SK-N-SH treated with all-trans-retinoic acid at 6 μM for 48 hours (cell line): ENCODE measurements at regions not wholly inside any gene's neighbourhood (a gene's known extent, or its start where the extent isn't known, plus 50 kb on each side); places are given as distances from the start of the nearest gene placed in this dataset.

Experiments used
- ATAC-seq: fragments of 200-7000 bp; cut with Tn5 transposase; 3 replicates; pipeline ENCODE4 v1.9.1; 2020; ENCODE audit warnings: mild to moderate bottlenecking, moderate library complexity
- ARNTL ChIP-seq: fragments of 450-650 bp; formaldehyde crosslinking; IDR thresholded peaks from 2 replicates; pipeline ENCODE4 v1.5.0; 2020; ENCODE audit warnings: low read depth, mild to moderate bottlenecking, moderate library complexity, borderline replicate concordance
- BACH2 ChIP-seq: fragments of 250-450 bp; sonication (Bioruptor Pico); IDR thresholded peaks from 2 replicates; pipeline ENCODE4 v1.9.0; 2021; ENCODE audit warnings: mild to moderate bottlenecking, borderline replicate concordance
- CREB5 ChIP-seq: fragments of 250-450 bp; sonication (Bioruptor Pico); IDR thresholded peaks from 2 replicates; pipeline ENCODE4 v1.5.1; 2020; ENCODE audit warnings: low read depth, mild to moderate bottlenecking, moderate library complexity
- CSRNP3 ChIP-seq: fragments of 250-450 bp; sonication (Bioruptor Pico); IDR thresholded peaks from 2 replicates; pipeline ENCODE4 v1.5.1; 2021; ENCODE audit warnings: mild to moderate bottlenecking, moderate library complexity
- ESRRG ChIP-seq: fragments of 250-450 bp; sonication (Bioruptor Pico); IDR thresholded peaks from 2 replicates; pipeline ENCODE4 v1.6.1; 2021; ENCODE audit warnings: mild to moderate bottlenecking
- GLIS3 ChIP-seq: fragments of 250-450 bp; sonication (Bioruptor Pico); IDR thresholded peaks from 2 replicates; pipeline ENCODE4 v1.5.0; 2020; ENCODE audit warnings: mild to moderate bottlenecking, moderate library complexity
- ISL1 ChIP-seq: fragments of 250-450 bp; sonication (Bioruptor Pico); IDR thresholded peaks from 2 replicates; pipeline ENCODE4 v2.1.2; 2022; ENCODE audit warnings: mild to moderate bottlenecking, moderate library complexity
- OSR1 ChIP-seq: fragments of 250-450 bp; sonication (Bioruptor Pico); IDR thresholded peaks from 2 replicates; pipeline ENCODE4 v1.8.0; 2022; ENCODE audit warnings: moderate library complexity, mild to moderate bottlenecking, inconsistent platforms
- PATZ1 ChIP-seq: fragments of 250-450 bp; sonication (Bioruptor Pico); IDR thresholded peaks from 2 replicates; pipeline ENCODE4 v1.8.0; 2020; ENCODE audit warnings: mild to moderate bottlenecking, moderate library complexity, borderline replicate concordance
- POU6F1 ChIP-seq: fragments of 250-450 bp; sonication (Bioruptor Pico); IDR thresholded peaks from 2 replicates; pipeline ENCODE4 v1.8.0; 2021; ENCODE audit warnings: low read depth, mild to moderate bottlenecking, moderate library complexity, borderline replicate concordance
- PPARA ChIP-seq: fragments of 250-450 bp; sonication (Bioruptor Pico); IDR thresholded peaks from 2 replicates; pipeline ENCODE4 v1.5.0; 2020; ENCODE audit warnings: mild to moderate bottlenecking, borderline replicate concordance
- SNAI2 ChIP-seq: fragments of 250-450 bp; sonication (Bioruptor Pico); IDR thresholded peaks from 2 replicates; pipeline ENCODE4 v1.5.0; 2020; ENCODE audit warnings: mild to moderate bottlenecking, moderate library complexity
- TOX ChIP-seq: fragments of 250-450 bp; sonication (Bioruptor Pico); IDR thresholded peaks from 2 replicates; pipeline ENCODE4 v1.8.0; 2021; ENCODE audit warnings: mild to moderate bottlenecking, moderate library complexity, borderline replicate concordance
- TSHZ2 ChIP-seq: fragments of 250-450 bp; sonication (Bioruptor Pico); IDR thresholded peaks from 2 replicates; pipeline ENCODE4 v1.5.0; 2020; ENCODE audit warnings: mild to moderate bottlenecking, moderate library complexity
- ZC3H10 ChIP-seq: fragments of 250-450 bp; sonication (Bioruptor Pico); IDR thresholded peaks from 2 replicates; pipeline ENCODE4 v1.5.1; 2021; ENCODE audit warnings: mild to moderate bottlenecking, moderate library complexity
- ZFP30 ChIP-seq: fragments of 450-650 bp; formaldehyde crosslinking; IDR thresholded peaks from 2 replicates; pipeline ENCODE4 v1.5.0; 2022; ENCODE audit warnings: mild to moderate bottlenecking, moderate library complexity
- ZNF565 ChIP-seq: fragments of 450-650 bp; formaldehyde crosslinking; conservative IDR thresholded peaks from 2 replicates; pipeline ENCODE4 v1.5.0; 2020; ENCODE audit warnings: low read depth, mild to moderate bottlenecking, moderate library complexity
- ZNF70 ChIP-seq: fragments of 450-650 bp; formaldehyde crosslinking; IDR thresholded peaks from 2 replicates; pipeline ENCODE4 v1.5.0; 2020; ENCODE audit warnings: mild to moderate bottlenecking, moderate library complexity
- ZNF8 ChIP-seq: fragments of 450-650 bp; formaldehyde crosslinking; IDR thresholded peaks from 2 replicates; pipeline ENCODE4 v1.5.0; 2020; ENCODE audit warnings: mild to moderate bottlenecking, moderate library complexity

- TF ChIP-seq ZNF565 (CRISPR knock-in tag) = no peak
- no peak for TF ChIP-seq PPARA (CRISPR knock-in tag)
- no peak for TF ChIP-seq ZFP30 (CRISPR knock-in tag)
- no peak for TF ChIP-seq ESRRG (CRISPR knock-in tag)
- TF ChIP-seq POU6F1 (CRISPR knock-in tag) = no peak
- ATAC-seq = no peak
These were observed 254.4 kb upstream of the HS6ST1 start for GRCh38 chr2:128573116-128573515.

- TF ChIP-seq CREB5 (CRISPR knock-in tag) (no peak), BACH2 (CRISPR knock-in tag) (no peak), ZFP30 (CRISPR knock-in tag) (no peak), SNAI2 (CRISPR knock-in tag) (no peak), CSRNP3 (CRISPR knock-in tag) (no peak), ZNF8 (CRISPR knock-in tag) (no peak), ARNTL (CRISPR knock-in tag) (no peak), PATZ1 (no peak), PPARA (CRISPR knock-in tag) (no peak), ZC3H10 (CRISPR knock-in tag) (no peak), ESRRG (CRISPR knock-in tag) (no peak), OSR1 (CRISPR knock-in tag) (no peak), ZNF565 (CRISPR knock-in tag) (no peak), POU6F1 (CRISPR knock-in tag) (no peak), TOX (no peak), ZNF70 (CRISPR knock-in tag) (no peak), GLIS3 (no peak), TSHZ2 (CRISPR knock-in tag) (no peak), ISL1 (CRISPR knock-in tag) (no peak)
- no peak for ATAC-seq
These were observed 254.9 kb upstream of the HS6ST1 start for GRCh38 chr2:128573531-128573930.
